GM12872 (cell line): ENCODE measurements at regions not wholly inside any gene's neighbourhood (a gene's known extent, or its start where the extent isn't known, plus 50 kb on each side); places are given as distances from the start of the nearest gene placed in this dataset.

ENCODE experiments used
- CTCF ChIP-seq: IDR thresholded peaks from 3 replicates; pipeline ENCODE4 v1.5.1; 2011; ENCODE audit warnings: low read depth, mild to moderate bottlenecking, low read length, moderate library complexity; ENCODE audit not compliant: insufficient read depth

DNA sequence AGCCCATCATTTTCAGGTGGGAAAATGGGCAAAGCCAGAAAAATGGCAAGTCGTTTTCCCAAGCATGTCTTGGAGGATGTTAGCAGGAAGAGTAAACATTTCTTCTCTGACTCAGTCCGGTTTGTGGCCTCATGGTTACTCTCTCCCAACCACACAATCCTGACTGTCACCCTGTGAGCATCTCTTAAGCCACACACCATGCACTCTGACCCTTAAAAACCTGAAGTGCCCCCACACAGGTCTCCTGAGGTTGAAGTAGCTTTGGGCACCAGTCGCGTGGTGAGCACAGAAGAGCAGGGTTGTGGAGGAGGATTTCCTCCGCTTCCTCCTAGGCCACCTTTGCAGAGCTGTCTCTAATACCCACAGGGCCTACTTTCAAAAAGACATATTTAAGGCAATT is 387.3 kb upstream of the NPVF start:
- no peak for TF ChIP-seq CTCF

GRCh38 chr7:25617214-25617613 is 388.9 kb upstream of the NPVF start:
- no peak for TF ChIP-seq CTCF

DNA sequence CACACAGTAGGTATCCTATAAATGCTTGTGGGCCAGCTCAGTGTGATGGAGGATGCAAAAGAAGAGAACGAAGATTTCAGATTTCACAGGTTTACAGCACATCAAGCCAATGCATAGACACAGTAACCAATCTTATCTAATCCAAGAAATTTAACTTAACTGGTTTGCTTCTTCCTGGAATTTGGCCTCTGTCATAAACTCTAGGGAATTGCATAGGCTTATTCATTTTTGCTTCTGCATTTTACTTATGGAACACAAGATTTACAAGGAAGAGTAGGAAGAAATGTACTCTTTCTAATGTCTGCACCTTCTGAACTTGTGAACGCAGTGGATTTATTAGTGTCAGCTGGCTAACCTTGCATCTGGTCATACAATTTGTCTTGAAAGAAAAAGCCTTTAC is 389.4 kb upstream of the NPVF start:
- TF ChIP-seq CTCF = no peak

GRCh38 chr7:25619381-25619780 is 391.1 kb upstream of the NPVF start:
- no peak for TF ChIP-seq CTCF

GRCh38 chr7:25619963-25620799 is 391.9 kb upstream of the NPVF start:
- TF ChIP-seq CTCF = no peak

- no peak for TF ChIP-seq CTCF
Observed at GRCh38 chr7:25621993-25622392, 393.7 kb upstream of the NPVF start.

- no peak for TF ChIP-seq CTCF
Observed at GRCh38 chr7:25622695-25623094, 394.4 kb upstream of the NPVF start.

DNA sequence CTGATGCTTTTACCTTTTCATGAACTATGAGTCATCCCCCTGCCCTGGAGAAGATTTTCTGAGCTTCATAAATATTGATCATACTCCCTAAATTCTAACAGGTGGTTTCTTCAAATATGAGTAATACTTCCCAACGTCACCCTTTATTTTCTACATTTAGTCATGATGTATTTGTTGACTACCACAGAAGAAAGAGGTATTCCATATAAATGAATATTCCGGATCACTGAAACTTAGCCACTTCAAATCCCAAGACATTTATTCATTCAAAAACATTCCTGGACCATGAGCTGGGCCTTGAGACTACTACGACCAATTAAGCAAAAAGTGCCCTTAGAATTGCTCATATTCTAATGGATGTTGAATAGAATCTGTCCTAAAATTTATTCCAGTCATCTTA is 395.8 kb upstream of the NPVF start:
- no peak for TF ChIP-seq CTCF
